A673 (cell line): ENCODE measurements at regions not wholly inside any gene's neighbourhood (a gene's known extent, or its start where the extent isn't known, plus 50 kb on each side); places are given as distances from the start of the nearest gene placed in this dataset.
"Not testable (repeated sequence)": the region's sequence is repeated elsewhere in the genome, so short reads cannot be mapped to it uniquely, and the experiment has no call there.

Experiments
- BruUV-seq: library from RNA; stranded (reverse); fragments of 400-500 nt; replicated peaks from 2 replicates; lab custom pipeline; 2021; lab: Mats Ljungman, UMichigan
- CTCF ChIA-PET: fragments of 300-600 bp; sonication (Branson Sonifier 250); formaldehyde crosslinking; loops from one replicate; lab custom pipeline; 2022; ENCODE audit warnings: antibody characterized with exemption; lab: Charles Lee
- POLR2A ChIA-PET: fragments of 300-600 bp; sonication (Branson Sonifier 250); formaldehyde crosslinking; loops from one replicate; lab custom pipeline; 2022; ENCODE audit warnings: antibody characterized with exemption; ENCODE audit not compliant: low non-redundant PET; lab: Charles Lee
- DNase-seq: peaks from one replicate; pipeline ENCODE4 v3.0.0-alpha.2; 2015; ENCODE audit warnings: low spot score
- H3K27ac ChIP-seq: fragments of 200-600 bp; sonication (generic); 2 replicates; pipeline ENCODE4 v1.5.1; 2016; ENCODE audit warnings: mixed run types, low read depth, mild to moderate bottlenecking, mixed read lengths, antibody characterized with exemption, low read length; ENCODE audit not compliant: poor library complexity, severe bottlenecking
- H3K27me3 ChIP-seq: fragments of 200-600 bp; sonication (generic); replicated peaks from 2 replicates; pipeline ENCODE4 v1.6.1; 2017; ENCODE audit warnings: mixed run types, low read depth, mild to moderate bottlenecking, mixed read lengths, antibody characterized with exemption, low read length; ENCODE audit not compliant: insufficient read depth, poor library complexity
- H3K36me3 ChIP-seq: fragments of 200-600 bp; sonication (generic); 2 replicates; pipeline ENCODE4 v1.6.1; 2016; ENCODE audit warnings: mixed run types, mild to moderate bottlenecking, mixed read lengths, antibody characterized with exemption, low read length; ENCODE audit not compliant: insufficient read depth, poor library complexity, severe bottlenecking
- H3K4me1 ChIP-seq: fragments of 200-600 bp; sonication (generic); 2 replicates; pipeline ENCODE4 v1.6.1; 2017; ENCODE audit warnings: mixed run types, mild to moderate bottlenecking, mixed read lengths, antibody characterized with exemption, low read length; ENCODE audit not compliant: insufficient read depth, poor library complexity, severe bottlenecking
- H3K4me3 ChIP-seq: fragments of 200-600 bp; sonication (generic); 2 replicates; pipeline ENCODE4 v1.5.1; 2016; ENCODE audit warnings: low read depth, mixed run types, mild to moderate bottlenecking, mixed read lengths, low read length; ENCODE audit not compliant: poor library complexity, severe bottlenecking
- H3K9me3 ChIP-seq: fragments of 200-600 bp; sonication (generic); 2 replicates; pipeline ENCODE4 v1.6.1; 2016; ENCODE audit warnings: mixed run types, low read depth, mild to moderate bottlenecking, mixed read lengths, antibody characterized with exemption, low read length; ENCODE audit not compliant: poor library complexity, severe bottlenecking
- CTCF ChIP-seq: fragments of 300-800, 200-600 bp; sonication (generic); conservative IDR thresholded peaks from 2 replicates; pipeline ENCODE4 v1.5.1; 2017; ENCODE audit warnings: low read depth, mild to moderate bottlenecking, antibody characterized with exemption, low read length, moderate library complexity, mixed read lengths
- EZH2 ChIP-seq: fragments of 200-600 bp; sonication (generic); IDR thresholded peaks from 2 replicates; pipeline ENCODE4 v1.6.1; 2017; ENCODE audit warnings: borderline replicate concordance, low read depth, mild to moderate bottlenecking, mixed read lengths, antibody characterized with exemption, low read length; ENCODE audit not compliant: poor library complexity, severe bottlenecking
- intact Hi-C: fragments of 100-400 bp; cut with micrococcal nuclease; formaldehyde crosslinking; loops from one replicate; pipeline ENCODE4 v1.10.0; 2022; ENCODE audit not compliant: unreplicated experiment

GRCh38 chr5:116876240-116876840 is 301.7 kb upstream of the SEMA6A start:
- Histone ChIP-seq H3K27ac (no peak overlapping the region), H3K4me1 (no peaks in the 10 kb centered on the region), H3K4me3 (no peak overlapping the region), H3K36me3 (no peaks in the 10 kb centered on the region), H3K9me3 (no peaks in the 10 kb centered on the region), H3K27me3 (no peaks in the 10 kb centered on the region)
- no TSS peak for BruUV-seq
- DNase-seq = no peak
- intact Hi-C loops = no loop called here
- CTCF ChIA-PET = interaction anchor here (0.7 kb wide), 1 partner anchor 105 kb away, joined by 11 read pairs; no protein-coding TSS in a partner anchor
- POLR2A ChIA-PET = no interaction called here
- TF ChIP-seq CTCF (no peak), EZH2 (no peak)

GRCh38 chr5:116872986-116873385 is 298.4 kb upstream of the SEMA6A start:
- BruUV-seq = no TSS peak
- no peak for DNase-seq
- no peak overlapping the region for H3K27ac ChIP-seq
- CTCF ChIA-PET = no interaction called here
- no peak for TF ChIP-seq EZH2
- no peak for TF ChIP-seq CTCF
- POLR2A ChIA-PET = no interaction called here
- H3K9me3 ChIP-seq = no peaks in the 10 kb centered on the region
- no peaks in the 10 kb centered on the region for H3K36me3 ChIP-seq
- intact Hi-C loops = no loop called here
- H3K27me3 ChIP-seq = no peaks in the 10 kb centered on the region
- H3K4me1 ChIP-seq = no peaks in the 10 kb centered on the region
- no peak overlapping the region for H3K4me3 ChIP-seq

GRCh38 chr5:116872486-116872885 is 297.9 kb upstream of the SEMA6A start:
- no peaks in the 10 kb centered on the region for H3K4me1 ChIP-seq
- no peak overlapping the region for H3K27ac ChIP-seq
- ChIA-PET CTCF (no interaction called here), POLR2A (no interaction called here)
- H3K27me3 ChIP-seq = no peaks in the 10 kb centered on the region
- no peak for DNase-seq
- intact Hi-C loops = no loop called here
- no peaks in the 10 kb centered on the region for H3K9me3 ChIP-seq
- no peak overlapping the region for H3K4me3 ChIP-seq
- no peak for TF ChIP-seq EZH2
- TF ChIP-seq CTCF = no peak
- no peaks in the 10 kb centered on the region for H3K36me3 ChIP-seq
- BruUV-seq = no TSS peak

- H3K4me1 ChIP-seq, CTCF ChIA-PET, intact Hi-C loops, H3K27ac ChIP-seq, H3K4me3 ChIP-seq, BruUV-seq, DNase-seq, H3K36me3 ChIP-seq, H3K9me3 ChIP-seq, POLR2A ChIA-PET, H3K27me3 ChIP-seq: not testable (repeated sequence)
Observed at GRCh38 chr5:116867825-116868224, 293.2 kb upstream of the SEMA6A start.
